ENCODE measurements at regions not wholly inside any gene's neighbourhood (a gene's known extent, or its start where the extent isn't known, plus 50 kb on each side); places are given as distances from the start of the nearest gene placed in this dataset.

- H2AFZ ChIP-seq (ENCODE audit: low read length): no peak overlapping the region
- no peak overlapping the region for H2BK20ac ChIP-seq (ENCODE audit: low read length)
- H4K8ac ChIP-seq (ENCODE audit: extremely low read depth, insufficient read depth, low read length): no peak overlapping the region
- DNase-seq (ENCODE audit: low read depth in 1 of 2, low spot score in 2 of 2) (no peak), FAIRE-seq (no peak)
- no peak overlapping the region for H2BK5ac ChIP-seq (ENCODE audit: low read depth, low read length)
- no peak overlapping the region for H4K5ac ChIP-seq (ENCODE audit: insufficient read length, low read depth, low read length)
- H3K79me2 ChIP-seq (ENCODE audit: control insufficient read depth in 1 of 2, insufficient read depth in 2 of 2, low read length in 2 of 2): no peaks in the 10 kb centered on the region
- H3K18ac ChIP-seq (ENCODE audit: extremely low read depth, low read length): no peak overlapping the region
- H3K4me2 ChIP-seq (ENCODE audit: insufficient read depth in 1 of 2, low read depth in 2 of 2, low read length in 2 of 2): no peak overlapping the region
- no peak overlapping the region for H3K4me3 ChIP-seq (ENCODE audit: extremely low read depth in 1 of 4, insufficient read depth in 2 of 4, low read depth in 3 of 4, low read length in 4 of 4)
- H4K91ac ChIP-seq (replicated peaks; ENCODE audit: insufficient read length, low read length): no peak overlapping the region
- no peaks in the 10 kb centered on the region for H3K4me1 ChIP-seq (replicated peaks in 1 of 4; ENCODE audit: control insufficient read depth in 3 of 4, insufficient read depth in 4 of 4, low read length in 3 of 4)
- H3K4ac ChIP-seq (replicated peaks; ENCODE audit: insufficient read length, low read depth, low read length): no peak overlapping the region
- WGBS, 2 experiments (ENCODE audit: extremely low coverage in 1 of 2, insufficient coverage in 1 of 2, insufficient read length in 1 of 2, insufficient replicate concordance in 2 of 2, low coverage in 1 of 2, low lambda C conversion rate in 2 of 2, missing lambda C conversion rate in 1 of 2): 65% methylated on average over 2 of the region's 2 CpGs; no CpG with 5 or more reads in 1 of the 2 experiments
- H3K56ac ChIP-seq (replicated peaks; ENCODE audit: insufficient read length, low read depth, low read length): no peak overlapping the region
- POLR2A ChIA-PET (ENCODE audit: partially characterized antibody): no interaction called here
- no peaks in the 10 kb centered on the region for H3K23me2 ChIP-seq (ENCODE audit: low read depth, low read length)
- H2BK12ac ChIP-seq (ENCODE audit: low read depth, low read length): no peak overlapping the region
- H4K20me1 ChIP-seq (replicated peaks in 1 of 2; ENCODE audit: control insufficient read depth in 1 of 2, insufficient read depth in 2 of 2, low read length in 2 of 2): no peaks in the 10 kb centered on the region
- CTCF ChIA-PET (ENCODE audit: partially characterized antibody): interaction anchor here (1.2 to 1.3 kb wide), 3 partner anchors 8 to 295 kb away, joined by 3 to 4 read pairs (median 3); no protein-coding TSS in a partner anchor
- no peak overlapping the region for H2BK120ac ChIP-seq (replicated peaks; ENCODE audit: low read depth, low read length)
- no peaks in the 10 kb centered on the region for H3K9me3 ChIP-seq (ENCODE audit: insufficient read depth in 2 of 2, low read depth in 1 of 2, low read length in 1 of 2)
- no peaks in the 10 kb centered on the region for H3K79me1 ChIP-seq (ENCODE audit: low read depth, low read length)
- H2AK5ac ChIP-seq (ENCODE audit: low read depth, low read length): no peak overlapping the region
- H3K9ac ChIP-seq (replicated peaks in 1 of 4; ENCODE audit: extremely low read depth in 1 of 4, low read depth in 3 of 4, low read length in 3 of 4): no peak overlapping the region
- no peak overlapping the region for H3K27ac ChIP-seq (ENCODE audit: low read depth, low read length)
- no peaks in the 10 kb centered on the region for H3K36me3 ChIP-seq (ENCODE audit: control insufficient read depth in 2 of 4, insufficient read depth in 4 of 4, low read length in 3 of 4)
- H3K23ac ChIP-seq (ENCODE audit: insufficient read length): no peak overlapping the region
- H3K14ac ChIP-seq (ENCODE audit: insufficient read length): no peak overlapping the region
- H3K27me3 ChIP-seq (replicated peaks in 1 of 4; ENCODE audit: control insufficient read depth in 3 of 4, extremely low read depth in 1 of 4, insufficient read depth in 3 of 4, low read length in 3 of 4): no peaks in the 10 kb centered on the region
- H2BK15ac ChIP-seq (ENCODE audit: low read length): no peak overlapping the region
- no peak for TF ChIP-seq SP2 (IDR thresholded peaks at IDR 0.05; ENCODE audit: low read length)
- TF ChIP-seq ASH2L (IDR thresholded peaks at IDR 0.05; ENCODE audit: low read length): no peak
- TF ChIP-seq CTBP2 (IDR thresholded peaks at IDR 0.05; ENCODE audit: borderline replicate concordance, insufficient read depth, insufficient read length, low read length): no peak
- TF ChIP-seq GTF2F1 (IDR thresholded peaks at IDR 0.05; ENCODE audit: borderline replicate concordance, low read depth, low read length): no peak
- TF ChIP-seq CBX5 (IDR thresholded peaks at IDR 0.05; ENCODE audit: low read depth, low read length): no peak
- no peak for TF ChIP-seq SUZ12 (IDR thresholded peaks at IDR 0.05; ENCODE audit: low read length)
- no peak for TF ChIP-seq KDM4A (IDR thresholded peaks at IDR 0.05; ENCODE audit: low read depth, low read length, severe bottlenecking)
- TF ChIP-seq RXRA (IDR thresholded peaks at IDR 0.05; ENCODE audit: insufficient read depth, low read depth, low read length): no peak
- TF ChIP-seq SRF (IDR thresholded peaks at IDR 0.05; ENCODE audit: low read depth, low read length): no peak
- TF ChIP-seq CBX8 (IDR thresholded peaks at IDR 0.05; ENCODE audit: borderline replicate concordance, low read depth, low read length): no peak
- TF ChIP-seq HDAC6 (IDR thresholded peaks at IDR 0.05; ENCODE audit: low read depth, low read length): no peak
- no peak for TF ChIP-seq EZH2 (IDR thresholded peaks at IDR 0.05; ENCODE audit: low read depth, low read length, severe bottlenecking)
- no peak for TF ChIP-seq PHF8 (conservative IDR thresholded peaks at IDR 0.05; ENCODE audit: low read depth, low read length)
These were observed 344.6 kb upstream of the UBE2E2 start for GRCh38 chr3:22858486-22858885.

Measured in H1 (cell line).